Fibroblast of lung (primary cell): ENCODE measurements at regions not wholly inside any gene's neighbourhood (a gene's known extent, or its start where the extent isn't known, plus 50 kb on each side); places are given as distances from the start of the nearest gene placed in this dataset.

ENCODE experiments used
- CTCF ChIP-seq, 2 donors: IDR thresholded peaks in 1 of 2; conservative IDR thresholded peaks in 1 of 2; 1 replicate in 1 of 2; 2 replicates in 1 of 2; pipeline ENCODE4 v1.5.1; 2011 to 2012; ENCODE audit warnings: low read length in 2 of 2, control low read depth in 1 of 2, inconsistent platforms in 1 of 2, low read depth in 1 of 2, mild to moderate bottlenecking in 1 of 2
- EZH2 ChIP-seq: IDR thresholded peaks from 2 replicates; pipeline ENCODE4 v1.5.1; 2012; ENCODE audit warnings: low read length, control low read depth, mild to moderate bottlenecking; ENCODE audit errors: missing control alignments

GRCh38 chr2:220279372-220279771 is 651.9 kb downstream of the SLC4A3 start:
- TF ChIP-seq CTCF (conservative IDR thresholded peaks at IDR 0.05 in 1 of 2, IDR thresholded peaks at IDR 0.05 in 1 of 2; ENCODE audit: low read depth in 1 of 2, low read length in 2 of 2) = no peak
- no peak for TF ChIP-seq EZH2
